ENCODE measurements at regions not wholly inside any gene's neighbourhood (a gene's known extent, or its start where the extent isn't known, plus 50 kb on each side); places are given as distances from the start of the nearest gene placed in this dataset.
A peak's percentile ranks its signal among the peaks of the same experiment; 100 is the strongest.

GRCh38 chr10:2733278-2733963 lies 333.9 kb upstream of the PFKP start:
- Mint-ChIP-seq H3K9me3 (peaks cover 16% of the 10 kb centered on the region), H3K4me3 (no peak overlapping the region), H3K4me1 (peaks cover under 1% of the 10 kb centered on the region), H3K27me3 (ENCODE audit: low read depth) (no peaks in the 10 kb centered on the region), H3K36me3 (peaks cover 5% of the 10 kb centered on the region), H3K27ac (no peak overlapping the region)
- DNase-seq (ENCODE audit: low spot score) = no peak
- POLR2A ChIA-PET = no interaction called here
- ATAC-seq = peak; percentile 43; the same call in 1 of the 2 replicates
- CTCF ChIA-PET = no interaction called here
- TF ChIP-seq AR (CRISPR knock-in tag; IDR thresholded peaks at IDR 0.05) = no peak

DNA sequence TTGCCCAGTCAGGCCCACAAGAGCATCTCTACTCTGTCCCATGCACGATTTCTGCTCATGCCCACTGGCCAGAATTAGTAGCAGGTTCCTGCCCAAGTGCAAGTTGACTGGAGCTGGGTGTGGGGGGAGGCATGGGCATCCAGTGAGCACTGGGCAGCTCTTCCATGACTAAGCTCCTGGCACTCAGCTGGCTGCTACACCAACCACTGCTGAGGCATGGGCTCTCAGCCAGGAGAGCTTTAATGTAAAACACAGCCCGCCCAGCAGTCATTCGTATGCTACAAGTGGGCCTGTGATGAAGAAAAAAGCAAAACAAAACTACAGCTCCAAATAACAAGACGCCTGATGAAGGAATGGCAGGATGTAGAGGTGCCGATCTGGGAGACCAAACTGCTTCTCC lies 335.4 kb upstream of the PFKP start:
- H3K36me3 Mint-ChIP-seq = peaks cover 5% of the 10 kb centered on the region
- DNase-seq (ENCODE audit: low spot score) (no peak), ATAC-seq (no peak)
- ChIA-PET POLR2A (no interaction called here), CTCF (no interaction called here)
- no peak overlapping the region for H3K27ac Mint-ChIP-seq
- no peaks in the 10 kb centered on the region for H3K4me1 Mint-ChIP-seq
- no peaks in the 10 kb centered on the region for H3K27me3 Mint-ChIP-seq (ENCODE audit: low read depth)
- TF ChIP-seq, protein P1, sequence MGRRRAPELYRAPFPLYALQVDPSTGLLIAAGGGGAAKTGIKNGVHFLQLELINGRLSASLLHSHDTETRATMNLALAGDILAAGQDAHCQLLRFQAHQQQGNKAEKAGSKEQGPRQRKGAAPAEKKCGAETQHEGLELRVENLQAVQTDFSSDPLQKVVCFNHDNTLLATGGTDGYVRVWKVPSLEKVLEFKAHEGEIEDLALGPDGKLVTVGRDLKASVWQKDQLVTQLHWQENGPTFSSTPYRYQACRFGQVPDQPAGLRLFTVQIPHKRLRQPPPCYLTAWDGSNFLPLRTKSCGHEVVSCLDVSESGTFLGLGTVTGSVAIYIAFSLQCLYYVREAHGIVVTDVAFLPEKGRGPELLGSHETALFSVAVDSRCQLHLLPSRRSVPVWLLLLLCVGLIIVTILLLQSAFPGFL (CRISPR knock-in tag; IDR thresholded peaks at IDR 0.05; ENCODE audit: borderline replicate concordance) = no peak
- TF ChIP-seq ESRRA (CRISPR knock-in tag; IDR thresholded peaks at IDR 0.05; ENCODE audit: borderline replicate concordance) = no peak
- TF ChIP-seq, protein P2, sequence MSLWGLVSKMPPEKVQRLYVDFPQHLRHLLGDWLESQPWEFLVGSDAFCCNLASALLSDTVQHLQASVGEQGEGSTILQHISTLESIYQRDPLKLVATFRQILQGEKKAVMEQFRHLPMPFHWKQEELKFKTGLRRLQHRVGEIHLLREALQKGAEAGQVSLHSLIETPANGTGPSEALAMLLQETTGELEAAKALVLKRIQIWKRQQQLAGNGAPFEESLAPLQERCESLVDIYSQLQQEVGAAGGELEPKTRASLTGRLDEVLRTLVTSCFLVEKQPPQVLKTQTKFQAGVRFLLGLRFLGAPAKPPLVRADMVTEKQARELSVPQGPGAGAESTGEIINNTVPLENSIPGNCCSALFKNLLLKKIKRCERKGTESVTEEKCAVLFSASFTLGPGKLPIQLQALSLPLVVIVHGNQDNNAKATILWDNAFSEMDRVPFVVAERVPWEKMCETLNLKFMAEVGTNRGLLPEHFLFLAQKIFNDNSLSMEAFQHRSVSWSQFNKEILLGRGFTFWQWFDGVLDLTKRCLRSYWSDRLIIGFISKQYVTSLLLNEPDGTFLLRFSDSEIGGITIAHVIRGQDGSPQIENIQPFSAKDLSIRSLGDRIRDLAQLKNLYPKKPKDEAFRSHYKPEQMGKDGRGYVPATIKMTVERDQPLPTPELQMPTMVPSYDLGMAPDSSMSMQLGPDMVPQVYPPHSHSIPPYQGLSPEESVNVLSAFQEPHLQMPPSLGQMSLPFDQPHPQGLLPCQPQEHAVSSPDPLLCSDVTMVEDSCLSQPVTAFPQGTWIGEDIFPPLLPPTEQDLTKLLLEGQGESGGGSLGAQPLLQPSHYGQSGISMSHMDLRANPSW (CRISPR knock-in tag; conservative IDR thresholded peaks at IDR 0.05; ENCODE audit: low read depth) = no peak
- no peak overlapping the region for H3K4me3 Mint-ChIP-seq
- peaks cover 16% of the 10 kb centered on the region for H3K9me3 Mint-ChIP-seq

DNA sequence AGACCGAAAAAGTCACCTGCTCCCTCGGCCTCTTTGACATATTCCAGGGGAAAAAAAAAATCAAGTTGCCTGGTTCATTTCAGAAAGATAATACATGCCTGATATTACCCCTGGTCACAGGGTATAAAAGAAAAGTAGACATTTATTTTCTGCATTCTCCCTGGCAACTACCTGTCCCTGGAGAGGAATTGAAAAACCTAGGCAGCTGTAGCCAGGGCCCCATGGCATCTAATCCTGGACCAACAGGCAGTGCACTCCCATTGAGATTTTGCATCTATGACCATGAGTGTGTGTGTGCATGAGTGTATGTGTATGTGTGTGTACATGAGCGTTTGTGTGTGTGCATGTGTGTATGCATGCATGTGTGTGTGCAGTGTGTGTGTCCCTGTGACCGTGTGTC lies 338.2 kb upstream of the PFKP start:
- ChIA-PET POLR2A (no interaction called here), CTCF (no interaction called here)
- DNase-seq (ENCODE audit: low spot score) (no peak), ATAC-seq (no peak)
- no peaks in the 10 kb centered on the region for H3K27me3 Mint-ChIP-seq (ENCODE audit: low read depth)
- H3K36me3 Mint-ChIP-seq = peaks cover 5% of the 10 kb centered on the region
- no peaks in the 10 kb centered on the region for H3K4me1 Mint-ChIP-seq
- no peak overlapping the region for H3K27ac Mint-ChIP-seq
- peaks cover 16% of the 10 kb centered on the region for H3K9me3 Mint-ChIP-seq
- TF ChIP-seq, protein P2 (CRISPR knock-in tag; conservative IDR thresholded peaks at IDR 0.05; ENCODE audit: low read depth) = no peak
- TF ChIP-seq NFYB (CRISPR knock-in tag; conservative IDR thresholded peaks at IDR 0.05; ENCODE audit: low read depth) (no peak), ZNF138 (CRISPR knock-in tag; conservative IDR thresholded peaks at IDR 0.05) (no peak), NR2C2 (CRISPR knock-in tag; IDR thresholded peaks at IDR 0.05) (no peak), ZNF263 (CRISPR knock-in tag; IDR thresholded peaks at IDR 0.05; ENCODE audit: low read depth) (no peak), FOXP4 (CRISPR knock-in tag; IDR thresholded peaks at IDR 0.05) (no peak), TCF7 (CRISPR knock-in tag; IDR thresholded peaks at IDR 0.05; ENCODE audit: low read depth) (no peak), CREM (CRISPR knock-in tag; IDR thresholded peaks at IDR 0.05) (no peak), ERG (CRISPR knock-in tag; IDR thresholded peaks at IDR 0.05) (no peak), SP1 (CRISPR knock-in tag; conservative IDR thresholded peaks at IDR 0.05) (no peak)
- TF ChIP-seq, protein P3, sequence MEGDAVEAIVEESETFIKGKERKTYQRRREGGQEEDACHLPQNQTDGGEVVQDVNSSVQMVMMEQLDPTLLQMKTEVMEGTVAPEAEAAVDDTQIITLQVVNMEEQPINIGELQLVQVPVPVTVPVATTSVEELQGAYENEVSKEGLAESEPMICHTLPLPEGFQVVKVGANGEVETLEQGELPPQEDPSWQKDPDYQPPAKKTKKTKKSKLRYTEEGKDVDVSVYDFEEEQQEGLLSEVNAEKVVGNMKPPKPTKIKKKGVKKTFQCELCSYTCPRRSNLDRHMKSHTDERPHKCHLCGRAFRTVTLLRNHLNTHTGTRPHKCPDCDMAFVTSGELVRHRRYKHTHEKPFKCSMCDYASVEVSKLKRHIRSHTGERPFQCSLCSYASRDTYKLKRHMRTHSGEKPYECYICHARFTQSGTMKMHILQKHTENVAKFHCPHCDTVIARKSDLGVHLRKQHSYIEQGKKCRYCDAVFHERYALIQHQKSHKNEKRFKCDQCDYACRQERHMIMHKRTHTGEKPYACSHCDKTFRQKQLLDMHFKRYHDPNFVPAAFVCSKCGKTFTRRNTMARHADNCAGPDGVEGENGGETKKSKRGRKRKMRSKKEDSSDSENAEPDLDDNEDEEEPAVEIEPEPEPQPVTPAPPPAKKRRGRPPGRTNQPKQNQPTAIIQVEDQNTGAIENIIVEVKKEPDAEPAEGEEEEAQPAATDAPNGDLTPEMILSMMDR (IDR thresholded peaks at IDR 0.05) = no peak
- H3K4me3 Mint-ChIP-seq = no peak overlapping the region
